CD14-positive monocyte (primary cell): ENCODE measurements at regions not wholly inside any gene's neighbourhood (a gene's known extent, or its start where the extent isn't known, plus 50 kb on each side); places are given as distances from the start of the nearest gene placed in this dataset.

Experiments
- DNase-seq, 3 donors: peaks; one replicate each; pipeline ENCODE4 v3.0.0-alpha.2; 2011 to 2022
- H2AFZ ChIP-seq: 2 replicates; pipeline ENCODE4 v1.6.0; 2012; ENCODE audit warnings: mild to moderate bottlenecking, low read depth, low read length, inconsistent platforms; ENCODE audit not compliant: insufficient read depth, poor library complexity, severe bottlenecking
- H3K27ac ChIP-seq, 2 donors: 1 replicate in 1 of 2; 2 replicates in 1 of 2; pipeline ENCODE4 v1.5.1; 2012 to 2013; ENCODE audit warnings: low read length in 2 of 2, control low read depth in 1 of 2, inconsistent platforms in 1 of 2, low read depth in 1 of 2, mild to moderate bottlenecking in 1 of 2
- H3K27me3 ChIP-seq, 2 donors: one replicate each; pipeline versions ENCODE4 v1.6.0 to v1.6.1; 2011 to 2013; ENCODE audit warnings: low read length in 2 of 2; ENCODE audit not compliant: control insufficient read depth in 2 of 2, insufficient read depth in 2 of 2
- H3K36me3 ChIP-seq, 2 donors: replicated peaks in 1 of 2; 1 replicate in 1 of 2; 2 replicates in 1 of 2; pipeline versions ENCODE4 v1.5.1 to v1.6.1; 2012 to 2013; ENCODE audit warnings: low read length in 2 of 2, control low read depth in 1 of 2, inconsistent platforms in 1 of 2, mild to moderate bottlenecking in 1 of 2; ENCODE audit not compliant: insufficient read depth in 2 of 2, control insufficient read depth in 1 of 2
- H3K4me1 ChIP-seq, 2 donors: 1 replicate in 1 of 2; 2 replicates in 1 of 2; pipeline versions ENCODE4 v1.5.1 to v1.6.1; 2012 to 2013; ENCODE audit warnings: low read length in 2 of 2, control low read depth in 1 of 2, inconsistent platforms in 1 of 2, mild to moderate bottlenecking in 1 of 2, moderate library complexity in 1 of 2; ENCODE audit not compliant: insufficient read depth in 2 of 2, control insufficient read depth in 1 of 2
- H3K4me2 ChIP-seq: replicated peaks from 2 replicates; pipeline ENCODE3; 2012; ENCODE audit warnings: low read length, moderate library complexity, mild to moderate bottlenecking; ENCODE audit not compliant: poor library complexity, severe bottlenecking; ENCODE audit errors: extremely low read depth
- H3K4me3 ChIP-seq, 3 experiments: fragments of 200-600 bp in 1 of 3; sonication (generic) in 1 of 3; replicated peaks in 1 of 3; 1 replicate in 2 of 3; 2 replicates in 1 of 3; pipeline ENCODE4 v1.5.1; 2011 to 2013; ENCODE audit warnings: low read length in 3 of 3, mild to moderate bottlenecking in 3 of 3, control low read depth in 2 of 3, low read depth in 2 of 3, inconsistent platforms in 1 of 3, moderate library complexity in 1 of 3
- H3K79me2 ChIP-seq: 2 replicates; pipeline ENCODE4 v1.6.0; 2012; ENCODE audit warnings: mild to moderate bottlenecking, control low read depth, inconsistent platforms, low read length, moderate library complexity; ENCODE audit not compliant: insufficient read depth
- H3K9ac ChIP-seq: 2 replicates; pipeline ENCODE4 v1.6.0; 2017; ENCODE audit warnings: low read length, mild to moderate bottlenecking; ENCODE audit not compliant: insufficient read depth, poor library complexity, severe bottlenecking
- H3K9me3 ChIP-seq, 2 donors: replicated peaks in 1 of 2; 1 replicate in 1 of 2; 2 replicates in 1 of 2; pipeline versions ENCODE4 v1.5.1 to v1.6.1; 2012 to 2013; ENCODE audit warnings: low read length in 2 of 2, control low read depth in 1 of 2; ENCODE audit not compliant: control insufficient read depth in 1 of 2, insufficient read depth in 1 of 2
- H4K20me1 ChIP-seq: 2 replicates; pipeline ENCODE4 v1.6.0; 2012; ENCODE audit warnings: mild to moderate bottlenecking, low read length, control low read depth, moderate library complexity; ENCODE audit not compliant: insufficient read depth
- H3K27ac Mint-ChIP-seq, 7 donors: one replicate each; pipeline ENCODE4 v1.8.0; 2020; ENCODE audit warnings: mild to moderate bottlenecking in 7 of 7, mixed read lengths in 7 of 7, moderate library complexity in 6 of 7, inconsistent platforms in 2 of 7
- H3K27me3 Mint-ChIP-seq, 3 donors: one replicate each; pipeline ENCODE4 v1.8.0; 2021 to 2022; ENCODE audit warnings: low read depth in 3 of 3, mild to moderate bottlenecking in 3 of 3, mixed read lengths in 3 of 3, moderate library complexity in 3 of 3, inconsistent platforms in 1 of 3
- H3K36me3 Mint-ChIP-seq, 2 donors: one replicate each; pipeline ENCODE4 v1.8.0; 2020; ENCODE audit warnings: mixed read lengths in 2 of 2, inconsistent platforms in 1 of 2, mild to moderate bottlenecking in 1 of 2
- H3K4me1 Mint-ChIP-seq: one replicate; pipeline ENCODE4 v1.8.0; 2020; ENCODE audit warnings: mild to moderate bottlenecking, mixed read lengths
- H3K4me3 Mint-ChIP-seq, 2 donors: one replicate each; pipeline ENCODE4 v1.8.0; 2020; ENCODE audit warnings: mild to moderate bottlenecking in 2 of 2, mixed read lengths in 2 of 2, moderate library complexity in 1 of 2
- H3K9me3 Mint-ChIP-seq, 7 donors: one replicate each; pipeline ENCODE4 v1.8.0; 2020 to 2022; ENCODE audit warnings: mixed read lengths in 7 of 7, mild to moderate bottlenecking in 6 of 7, moderate library complexity in 6 of 7, inconsistent platforms in 2 of 7
- WGBS: methylation state at CpG from one replicate; pipeline ENCODE4 v1.1.5; 2013; ENCODE audit warnings: missing lambda C conversion rate; ENCODE audit not compliant: insufficient coverage; 5-methylcytosine and 5-hydroxymethylcytosine counted together
- intact Hi-C, 2 donors: fragments of 100-400 bp; cut with micrococcal nuclease; formaldehyde crosslinking; loops; one replicate each; pipeline versions ENCODE4 v1.15.0 to v1.15.1; 2023
- TF ChIP-seq, protein P1 (sequence below): fragments of 200-600 bp; IDR thresholded peaks from one replicate; pipeline ENCODE4 v1.8.0; 2022; ENCODE audit warnings: antibody characterized with exemption, mild to moderate bottlenecking

GRCh38 chr13:89454681-89455080 lies 1783.5 kb downstream of the SLITRK5 start:
- Histone ChIP-seq H3K4me1 (no peaks in the 10 kb centered on the region), H3K27me3 (no peaks in the 10 kb centered on the region), H2AFZ (no peak overlapping the region), H4K20me1 (no peaks in the 10 kb centered on the region), H3K4me3 (no peak overlapping the region), H3K4me2 (no peak overlapping the region), H3K36me3 (no peaks in the 10 kb centered on the region), H3K9ac (no peak overlapping the region), H3K27ac (no peak overlapping the region), H3K9me3 (no peaks in the 10 kb centered on the region), H3K79me2 (no peaks in the 10 kb centered on the region)
- Mint-ChIP-seq H3K4me1 (no peaks in the 10 kb centered on the region), H3K27ac (no peak overlapping the region), H3K4me3 (no peak overlapping the region), H3K36me3 (no peaks in the 10 kb centered on the region), H3K27me3 (peaks cover 0 to 2% (median 0%) of the 10 kb centered on the region in 3 donors), H3K9me3 (peaks cover 0 to 10% (median 3%) of the 10 kb centered on the region in 7 donors)
- WGBS = no CpG with 5 or more reads among the region's 2 CpGs
- TF ChIP-seq, protein P1, sequence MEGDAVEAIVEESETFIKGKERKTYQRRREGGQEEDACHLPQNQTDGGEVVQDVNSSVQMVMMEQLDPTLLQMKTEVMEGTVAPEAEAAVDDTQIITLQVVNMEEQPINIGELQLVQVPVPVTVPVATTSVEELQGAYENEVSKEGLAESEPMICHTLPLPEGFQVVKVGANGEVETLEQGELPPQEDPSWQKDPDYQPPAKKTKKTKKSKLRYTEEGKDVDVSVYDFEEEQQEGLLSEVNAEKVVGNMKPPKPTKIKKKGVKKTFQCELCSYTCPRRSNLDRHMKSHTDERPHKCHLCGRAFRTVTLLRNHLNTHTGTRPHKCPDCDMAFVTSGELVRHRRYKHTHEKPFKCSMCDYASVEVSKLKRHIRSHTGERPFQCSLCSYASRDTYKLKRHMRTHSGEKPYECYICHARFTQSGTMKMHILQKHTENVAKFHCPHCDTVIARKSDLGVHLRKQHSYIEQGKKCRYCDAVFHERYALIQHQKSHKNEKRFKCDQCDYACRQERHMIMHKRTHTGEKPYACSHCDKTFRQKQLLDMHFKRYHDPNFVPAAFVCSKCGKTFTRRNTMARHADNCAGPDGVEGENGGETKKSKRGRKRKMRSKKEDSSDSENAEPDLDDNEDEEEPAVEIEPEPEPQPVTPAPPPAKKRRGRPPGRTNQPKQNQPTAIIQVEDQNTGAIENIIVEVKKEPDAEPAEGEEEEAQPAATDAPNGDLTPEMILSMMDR = no peak
- DNase-seq = no peak
- intact Hi-C loops = no loop called here

DNA sequence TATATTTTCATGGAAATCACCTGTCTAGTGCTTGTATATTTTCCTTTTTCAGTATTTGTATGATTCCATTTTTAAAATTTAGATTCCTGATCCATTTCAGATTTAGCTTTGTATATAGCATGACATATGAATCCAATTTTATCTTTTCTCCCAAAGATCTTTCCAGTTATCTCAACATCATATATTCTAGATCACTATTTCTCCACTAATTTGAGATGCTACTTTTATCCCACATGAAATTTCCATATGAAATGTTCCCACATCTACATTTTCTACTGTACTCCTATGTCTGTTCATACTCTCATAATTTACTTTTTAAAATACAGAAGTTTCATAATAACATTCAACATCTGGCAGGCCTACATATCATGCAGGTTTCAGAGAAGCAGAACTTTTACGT lies 1784.1 kb downstream of the SLITRK5 start:
- H3K4me3 Mint-ChIP-seq = no peak overlapping the region
- peaks cover 0 to 2% (median 0%) of the 10 kb centered on the region in 3 donors for H3K27me3 Mint-ChIP-seq
- no peak overlapping the region for H3K27ac ChIP-seq
- H3K4me1 Mint-ChIP-seq = no peaks in the 10 kb centered on the region
- H3K9ac ChIP-seq = no peak overlapping the region
- TF ChIP-seq, protein P1 = no peak
- no peaks in the 10 kb centered on the region for H3K36me3 Mint-ChIP-seq
- no peaks in the 10 kb centered on the region for H3K79me2 ChIP-seq
- H3K27ac Mint-ChIP-seq = no peak overlapping the region
- H4K20me1 ChIP-seq = no peaks in the 10 kb centered on the region
- intact Hi-C loops = no loop called here
- no peak overlapping the region for H2AFZ ChIP-seq
- H3K36me3 ChIP-seq = no peaks in the 10 kb centered on the region
- no peaks in the 10 kb centered on the region for H3K27me3 ChIP-seq
- H3K4me1 ChIP-seq = no peaks in the 10 kb centered on the region
- H3K4me2 ChIP-seq = no peak overlapping the region
- DNase-seq = no peak
- H3K9me3 Mint-ChIP-seq = peaks cover 0 to 10% (median 3%) of the 10 kb centered on the region in 7 donors
- H3K4me3 ChIP-seq = no peak overlapping the region
- no CpG with 5 or more reads among the region's 1 CpG for WGBS
- no peaks in the 10 kb centered on the region for H3K9me3 ChIP-seq
